Tibial nerve (tissue), 3 donors: ENCODE measurements at regions not wholly inside any gene's neighbourhood (a gene's known extent, or its start where the extent isn't known, plus 50 kb on each side); places are given as distances from the start of the nearest gene placed in this dataset.

ENCODE experiments used
- CTCF ChIP-seq, 5 experiments: fragments of 200-600 bp in 3 of 5; fragments of 450-650 bp in 2 of 5; sonication (generic) in 3 of 5; IDR thresholded peaks; one replicate each; pipeline ENCODE4 v1.5.1; 2016 to 2019; ENCODE audit warnings: antibody characterized with exemption in 5 of 5, mild to moderate bottlenecking in 3 of 5, moderate library complexity in 2 of 5
- POLR2A ChIP-seq, 2 donors: fragments of 450-650 bp; IDR thresholded peaks; one replicate each; pipeline ENCODE4 v1.6.1; 2017; ENCODE audit warnings: antibody characterized with exemption in 2 of 2, mild to moderate bottlenecking in 2 of 2, moderate library complexity in 2 of 2

- TF ChIP-seq POLR2A (IDR thresholded peaks at IDR 0.05) (no peak), CTCF (IDR thresholded peaks at IDR 0.05) (no peak)
Observed at GRCh38 chr10:33618196-33618595, 283.7 kb upstream of the NRP1 start.
